SK-N-SH (cell line): ENCODE measurements at regions not wholly inside any gene's neighbourhood (a gene's known extent, or its start where the extent isn't known, plus 50 kb on each side); places are given as distances from the start of the nearest gene placed in this dataset.

ENCODE experiments used
- MAX ChIP-seq: IDR thresholded peaks from 2 replicates; pipeline ENCODE4 v1.4.0; 2012; ENCODE audit warnings: low read depth
- USF1 ChIP-seq: IDR thresholded peaks from 2 replicates; pipeline ENCODE4 v1.4.0; 2012; ENCODE audit warnings: low read depth, borderline replicate concordance

- TF ChIP-seq MAX (no peak), USF1 (no peak)
Observed at GRCh38 chr7:125253452-125254190, 324.0 kb upstream of the POT1 start.
